HepG2 (cell line): ENCODE measurements at regions not wholly inside any gene's neighbourhood (a gene's known extent, or its start where the extent isn't known, plus 50 kb on each side); places are given as distances from the start of the nearest gene placed in this dataset.

ENCODE experiments used
- BHLHE40 ChIP-seq: IDR thresholded peaks from 2 replicates; pipeline ENCODE4 v1.6.1; 2011; ENCODE audit warnings: low read length, improper control_type of control experiment
- ELF3 ChIP-seq: IDR thresholded peaks from 2 replicates; pipeline ENCODE4 v1.6.1; 2016; ENCODE audit warnings: missing genetic modification reagents, missing compliant biosample characterization
- EZH2 ChIP-seq: conservative IDR thresholded peaks from 2 replicates; pipeline ENCODE4 v1.6.1; 2012; ENCODE audit warnings: mild to moderate bottlenecking, low read depth, low read length, moderate library complexity
- FOSL1 ChIP-seq: sonication (generic); formaldehyde crosslinking; IDR thresholded peaks from 2 replicates; pipeline ENCODE4 v1.9.0; 2021; ENCODE audit warnings: missing genetic modification reagents, borderline replicate concordance
- FOXM1 ChIP-seq: sonication (generic); formaldehyde crosslinking; IDR thresholded peaks from 2 replicates; pipeline ENCODE4 v1.5.0; 2020; ENCODE audit warnings: missing genetic modification reagents
- GLI4 ChIP-seq: sonication (generic); formaldehyde crosslinking; IDR thresholded peaks from 2 replicates; pipeline ENCODE4 v1.5.1; 2020; ENCODE audit warnings: missing genetic modification reagents, mild to moderate bottlenecking, moderate library complexity, borderline replicate concordance
- MED1 ChIP-seq: sonication (generic); formaldehyde crosslinking; IDR thresholded peaks from 2 replicates; pipeline ENCODE4 v1.4.0; 2020; ENCODE audit warnings: missing genetic modification reagents
- MTF1 ChIP-seq: sonication (generic); formaldehyde crosslinking; IDR thresholded peaks from 2 replicates; pipeline ENCODE4 v1.5.0; 2020; ENCODE audit warnings: missing genetic modification reagents
- NR2C2 ChIP-seq: sonication (generic); formaldehyde crosslinking; IDR thresholded peaks from 2 replicates; pipeline ENCODE4 v1.4.0; 2020; ENCODE audit warnings: missing genetic modification reagents, mild to moderate bottlenecking, moderate library complexity, borderline replicate concordance
- RBFOX2 ChIP-seq: fragments of 200-400 bp; formaldehyde crosslinking; IDR thresholded peaks from 2 replicates; pipeline ENCODE4 v1.6.1; 2017; ENCODE audit warnings: low read depth, mild to moderate bottlenecking, low read length
- REST ChIP-seq, 2 experiments: IDR thresholded peaks; 2 replicates each; pipeline ENCODE4 v1.6.1; 2011 to 2012; ENCODE audit warnings: low read length in 2 of 2, borderline replicate concordance in 1 of 2, low read depth in 1 of 2, mild to moderate bottlenecking in 1 of 2, moderate library complexity in 1 of 2
- SP2 ChIP-seq: sonication (generic); formaldehyde crosslinking; IDR thresholded peaks from 2 replicates; pipeline ENCODE4 v1.5.1; 2020; ENCODE audit warnings: mild to moderate bottlenecking, missing genetic modification reagents
- USF2 ChIP-seq, 2 experiments: sonication (generic) in 1 of 2; formaldehyde crosslinking in 1 of 2; IDR thresholded peaks; 2 replicates each; pipeline versions ENCODE4 v1.5.1 to v1.6.1; 2011 to 2020; ENCODE audit warnings: borderline replicate concordance in 1 of 2, low read depth in 1 of 2, low read length in 1 of 2, mild to moderate bottlenecking in 1 of 2, missing genetic modification reagents in 1 of 2, moderate library complexity in 1 of 2
- ZNF253 ChIP-seq: sonication (generic); formaldehyde crosslinking; IDR thresholded peaks from 2 replicates; pipeline ENCODE4 v1.8.0; 2022; ENCODE audit warnings: mild to moderate bottlenecking, missing genetic modification reagents, borderline replicate concordance
- ZNF256 ChIP-seq: sonication (generic); formaldehyde crosslinking; conservative IDR thresholded peaks from 2 replicates; pipeline ENCODE4 v1.4.0; 2020; ENCODE audit warnings: missing genetic modification reagents
- ZNF275 ChIP-seq: sonication (generic); formaldehyde crosslinking; IDR thresholded peaks from 2 replicates; pipeline ENCODE4 v1.8.0; 2022; ENCODE audit warnings: missing genetic modification reagents, mild to moderate bottlenecking, inconsistent platforms, borderline replicate concordance
- ZNF3 ChIP-seq: IDR thresholded peaks from 2 replicates; pipeline ENCODE4 v1.7.0; 2017; ENCODE audit warnings: inconsistent platforms
- TF ChIP-seq, protein P1 (sequence below): IDR thresholded peaks from 2 replicates; pipeline ENCODE4 v1.6.1; 2016; ENCODE audit warnings: low read depth, borderline replicate concordance
- TF ChIP-seq, protein P2 (sequence below): sonication (generic); formaldehyde crosslinking; IDR thresholded peaks from 2 replicates; pipeline ENCODE4 v1.8.1; 2023; ENCODE audit warnings: mild to moderate bottlenecking, missing genetic modification reagents

DNA sequence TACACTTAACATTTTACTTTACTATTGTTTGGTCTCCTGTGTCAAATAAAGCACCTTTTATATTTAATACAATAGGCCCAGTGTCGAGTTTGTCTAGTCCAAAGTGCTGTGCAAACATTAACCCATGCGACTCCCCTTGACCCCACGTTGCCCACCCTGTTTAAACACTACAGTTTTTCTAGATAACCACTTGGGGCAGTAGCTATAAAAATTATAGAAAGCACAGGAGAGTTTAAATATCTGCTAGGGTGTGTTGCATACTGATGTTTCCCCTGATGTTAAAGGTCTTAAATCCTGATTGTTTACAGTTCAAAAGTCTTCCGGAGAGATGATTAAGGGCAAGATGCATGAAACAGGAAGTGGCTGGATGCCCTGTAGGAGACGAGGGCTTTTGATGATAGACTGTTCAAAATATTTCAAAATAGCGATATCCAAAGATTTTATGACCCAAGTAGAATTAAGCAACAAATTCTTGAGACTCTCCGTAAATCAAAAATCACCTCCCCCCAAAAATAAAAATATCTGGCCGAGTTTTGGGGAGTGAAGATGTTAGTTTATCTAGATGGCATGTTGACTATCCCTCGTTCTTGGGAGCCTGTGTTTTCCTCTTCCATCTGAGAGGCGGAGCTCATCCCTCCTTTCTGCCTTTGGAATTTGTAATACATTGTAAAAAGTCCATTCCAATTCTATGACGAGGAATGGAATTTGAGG, 167.1 kb downstream of the FGF9 start (continued):
- TF ChIP-seq ZNF256 (CRISPR knock-in tag), result no peak
- TF ChIP-seq GLI4 (CRISPR knock-in tag), result no peak
- no peak for TF ChIP-seq SP2 (CRISPR knock-in tag)
- peak; percentile 55 for TF ChIP-seq ELF3
- no peak; the same call in 1 of the 2 replicates for TF ChIP-seq NR2C2 (CRISPR knock-in tag)
- TF ChIP-seq USF2 (IDR thresholded peaks at IDR 0.05; ENCODE audit: low read depth, low read length), result no peak
- no peak for TF ChIP-seq USF2 (CRISPR knock-in tag; IDR thresholded peaks at IDR 0.05; ENCODE audit: borderline replicate concordance)
- TF ChIP-seq, protein P1, sequence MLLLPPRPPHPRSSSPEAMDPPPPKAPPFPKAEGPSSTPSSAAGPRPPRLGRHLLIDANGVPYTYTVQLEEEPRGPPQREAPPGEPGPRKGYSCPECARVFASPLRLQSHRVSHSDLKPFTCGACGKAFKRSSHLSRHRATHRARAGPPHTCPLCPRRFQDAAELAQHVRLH, result no peak
- no peak for TF ChIP-seq BHLHE40
- TF ChIP-seq ZNF3 (CRISPR knock-in tag), result no peak
- TF ChIP-seq FOXM1 (CRISPR knock-in tag), result no peak
- TF ChIP-seq, protein P2, sequence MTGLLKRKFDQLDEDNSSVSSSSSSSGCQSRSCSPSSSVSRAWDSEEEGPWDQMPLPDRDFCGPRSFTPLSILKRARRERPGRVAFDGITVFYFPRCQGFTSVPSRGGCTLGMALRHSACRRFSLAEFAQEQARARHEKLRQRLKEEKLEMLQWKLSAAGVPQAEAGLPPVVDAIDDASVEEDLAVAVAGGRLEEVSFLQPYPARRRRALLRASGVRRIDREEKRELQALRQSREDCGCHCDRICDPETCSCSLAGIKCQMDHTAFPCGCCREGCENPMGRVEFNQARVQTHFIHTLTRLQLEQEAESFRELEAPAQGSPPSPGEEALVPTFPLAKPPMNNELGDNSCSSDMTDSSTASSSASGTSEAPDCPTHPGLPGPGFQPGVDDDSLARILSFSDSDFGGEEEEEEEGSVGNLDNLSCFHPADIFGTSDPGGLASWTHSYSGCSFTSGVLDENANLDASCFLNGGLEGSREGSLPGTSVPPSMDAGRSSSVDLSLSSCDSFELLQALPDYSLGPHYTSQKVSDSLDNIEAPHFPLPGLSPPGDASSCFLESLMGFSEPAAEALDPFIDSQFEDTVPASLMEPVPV (CRISPR knock-in tag), result no peak
- no peak for TF ChIP-seq MTF1
- TF ChIP-seq MED1 (CRISPR knock-in tag), result peak; percentile 34; the same call in 1 of the 2 replicates
- TF ChIP-seq RBFOX2, result 0 out of 2 replicates have a peak, but pooled peaks have one; percentile 36
- TF ChIP-seq ZNF253 (CRISPR knock-in tag), result no peak
- no peak for TF ChIP-seq FOSL1
- no peak for TF ChIP-seq REST (IDR thresholded peaks at IDR 0.05; ENCODE audit: borderline replicate concordance in 1 of 2, low read depth in 1 of 2, low read length in 2 of 2)
- TF ChIP-seq ZNF275 (CRISPR knock-in tag), result no peak
- TF ChIP-seq EZH2, result no peak
